T-helper 1 cell treated with Interleukin-12 subunit alpha and Interleukin-12 subunit beta and Interleukin-4 antibody, amounts not matched to agents 30 ng/mL and 1 ng/mL, for 36 hours (primary cell): ENCODE measurements at regions not wholly inside any gene's neighbourhood (a gene's known extent, or its start where the extent isn't known, plus 50 kb on each side); places are given as distances from the start of the nearest gene placed in this dataset.

Experiments
- intact Hi-C: fragments of 100-400 bp; cut with micrococcal nuclease; formaldehyde crosslinking; loops from one replicate; pipeline ENCODE4 v1.15.1; 2024

DNA sequence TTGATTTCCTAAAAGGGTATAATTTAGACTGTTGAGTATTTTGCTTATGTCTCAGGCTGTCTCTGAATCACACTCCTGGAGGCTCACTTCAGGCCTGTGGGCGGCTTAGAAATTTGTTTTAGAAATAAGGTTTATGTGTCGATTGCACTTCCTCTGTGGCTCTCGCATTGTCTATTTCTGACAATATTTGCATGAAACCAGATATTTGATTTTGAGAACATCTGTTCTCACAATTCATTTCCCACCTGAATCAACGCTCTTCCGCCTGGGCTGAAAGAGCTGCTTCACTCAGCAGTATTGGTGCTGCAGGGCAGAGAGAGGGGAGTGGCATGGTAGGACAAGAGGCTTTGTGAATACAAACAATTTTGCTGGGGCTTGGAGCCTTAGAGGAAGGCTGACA is 262.0 kb downstream of the ADRA2A start:
- intact Hi-C loops = no loop called here

DNA sequence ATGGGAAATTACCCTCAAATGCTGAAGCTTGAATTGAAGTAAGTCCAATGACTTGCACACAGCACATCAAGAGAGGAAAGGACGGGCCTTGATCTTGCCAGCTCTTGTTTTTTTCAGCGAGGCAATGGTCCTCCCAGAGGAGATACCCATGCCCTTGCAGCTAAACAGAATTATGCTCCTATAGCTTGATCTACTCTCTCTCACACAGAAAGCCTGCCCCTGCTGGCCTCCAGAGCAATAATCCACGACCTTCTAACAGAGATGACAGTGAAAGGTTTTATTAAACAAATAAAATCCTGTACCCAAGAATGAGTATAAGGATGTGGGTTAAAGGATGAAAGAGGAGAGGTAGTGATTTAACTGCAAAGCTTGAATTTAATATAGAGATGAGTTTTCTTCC is 268.0 kb downstream of the ADRA2A start:
- intact Hi-C loops = no loop called here

DNA sequence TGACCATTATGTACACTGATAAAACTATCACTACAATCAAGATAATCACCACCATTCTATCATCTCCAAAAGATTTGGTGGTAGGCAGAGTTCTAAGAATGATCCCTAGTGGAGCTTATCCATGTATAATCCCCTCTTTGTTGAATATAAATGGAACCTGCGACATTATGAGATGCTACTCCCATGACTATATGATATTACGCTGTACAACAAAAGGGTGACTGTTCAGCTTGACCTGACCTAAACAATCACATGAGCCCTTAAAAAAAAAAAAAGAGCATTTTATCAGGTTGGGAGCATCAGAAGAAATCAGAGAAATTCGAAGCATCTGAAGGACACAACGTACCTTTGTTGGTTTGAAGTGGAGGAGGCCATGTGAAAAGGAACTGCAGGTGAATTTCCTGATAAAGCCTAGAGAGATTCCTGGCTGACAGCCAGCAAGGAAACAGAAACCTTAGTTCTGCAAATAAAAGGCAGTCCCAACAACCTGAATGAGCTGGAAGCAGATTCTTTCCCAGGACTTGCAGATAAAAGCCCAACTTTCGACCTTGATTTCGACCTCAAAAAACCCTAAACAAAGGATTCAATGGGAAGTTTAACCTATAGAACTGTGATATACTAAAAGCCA is 270.7 kb downstream of the ADRA2A start:
- intact Hi-C loops = no loop called here

DNA sequence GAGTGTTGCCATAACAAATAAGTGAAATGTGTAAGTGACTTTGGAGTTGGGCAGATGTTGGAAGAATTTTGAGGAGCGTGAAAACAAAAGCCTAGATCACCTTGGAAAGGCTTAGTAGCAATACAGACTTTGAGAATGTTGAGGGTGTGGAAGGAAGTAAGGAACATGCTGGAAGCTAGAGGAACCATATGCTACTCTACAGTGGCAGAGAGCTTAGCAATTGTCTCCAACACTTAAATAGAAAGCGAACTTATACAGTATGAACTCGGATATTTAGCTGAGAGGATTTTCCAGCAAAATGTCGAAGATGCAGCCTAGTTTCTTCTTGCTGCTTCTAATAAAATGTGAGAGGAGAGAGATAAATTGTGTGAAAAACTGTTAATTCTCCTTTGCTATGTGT is 271.2 kb downstream of the ADRA2A start:
- intact Hi-C loops = no loop called here

DNA sequence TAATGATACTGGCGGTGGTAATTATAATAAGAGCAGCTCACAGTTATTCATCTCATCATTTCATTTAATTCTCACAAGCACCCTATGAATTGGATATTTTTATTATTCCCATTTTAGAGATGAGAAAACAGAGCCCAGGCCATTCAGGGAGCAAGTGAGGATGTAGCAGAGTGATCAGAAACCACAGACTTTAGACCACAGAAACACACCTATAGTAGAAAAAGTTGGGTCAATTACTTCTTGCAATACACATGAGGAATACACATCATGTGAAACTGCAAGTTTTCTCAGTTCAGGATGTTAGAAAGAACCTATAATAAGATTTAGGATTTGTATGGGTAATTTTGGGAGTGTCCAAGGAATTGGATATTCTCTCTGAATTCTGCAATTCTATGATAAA is 278.0 kb downstream of the ADRA2A start:
- intact Hi-C loops = no loop called here

DNA sequence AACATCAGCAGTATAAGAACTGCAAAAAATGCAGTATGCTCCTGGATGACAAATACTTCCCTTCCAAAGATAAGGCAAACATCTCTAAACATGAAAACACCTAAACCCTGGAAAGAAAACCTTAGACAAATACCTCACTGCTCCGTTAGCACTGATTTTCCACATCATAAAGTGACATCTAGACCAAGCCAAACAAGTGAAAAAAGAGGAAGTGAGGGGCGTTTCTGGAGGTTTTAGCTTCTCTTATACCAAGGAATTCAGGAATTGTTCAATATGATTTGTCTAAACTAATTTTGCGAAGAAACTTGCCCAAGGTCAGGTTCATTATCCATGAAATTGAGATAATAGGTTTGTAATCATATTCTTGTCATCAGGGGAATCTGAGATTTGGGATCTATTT is 279.7 kb downstream of the ADRA2A start:
- intact Hi-C loops = no loop called here

DNA sequence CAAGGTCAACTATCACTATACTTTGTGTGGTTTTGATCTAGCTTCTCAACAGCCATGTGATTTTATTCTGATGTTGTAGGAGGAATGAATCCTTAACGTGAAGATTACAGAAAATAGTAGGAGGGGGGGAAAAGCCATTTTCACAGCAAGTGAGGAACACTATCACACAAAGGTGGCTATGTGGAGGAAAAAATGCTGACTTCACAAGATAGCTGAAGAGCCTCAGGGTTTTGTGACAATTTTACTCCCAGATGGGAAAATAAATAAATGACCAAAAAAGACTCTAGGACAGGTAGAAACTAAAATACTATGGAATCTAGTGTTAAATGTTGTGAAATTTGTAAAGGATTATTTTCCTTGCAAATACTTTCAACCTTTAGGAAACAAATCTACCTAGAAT is 281.0 kb downstream of the ADRA2A start:
- intact Hi-C loops = no loop called here

DNA sequence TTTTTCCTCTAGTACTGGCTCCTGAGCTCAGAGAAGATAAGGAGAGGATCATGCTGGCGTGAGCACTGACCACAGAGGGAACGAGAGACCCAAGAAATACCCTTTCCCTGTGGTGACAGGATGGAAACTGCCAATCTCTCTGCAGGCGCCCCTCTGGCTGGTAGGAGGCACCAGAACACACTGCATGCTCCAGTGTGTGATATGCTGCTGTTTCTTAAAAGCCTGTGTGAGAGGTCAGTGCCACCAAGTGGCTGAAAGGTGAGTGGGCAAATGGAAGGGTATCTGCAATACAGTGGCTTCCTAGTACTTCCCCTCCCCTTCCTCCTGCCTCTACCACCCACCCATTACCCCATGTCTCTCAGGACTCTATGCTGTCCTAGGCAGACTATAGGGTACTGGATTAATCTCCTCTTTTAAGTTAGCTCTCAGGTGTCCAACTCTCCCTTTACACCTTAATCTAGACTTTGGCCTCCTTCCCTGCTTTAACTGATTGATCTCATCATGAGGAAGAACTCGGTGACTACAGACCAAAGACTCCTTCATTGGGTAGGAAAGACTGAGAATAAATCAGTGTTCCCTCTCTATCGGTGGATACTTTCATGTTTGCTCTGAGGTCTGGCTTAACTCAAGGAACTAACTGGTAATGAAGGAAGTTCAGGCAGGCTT is 283.6 kb downstream of the ADRA2A start:
- intact Hi-C loops = loop anchor here (2.0 kb wide), 1 partner anchor 750 kb away; no protein-coding TSS in a partner anchor

DNA sequence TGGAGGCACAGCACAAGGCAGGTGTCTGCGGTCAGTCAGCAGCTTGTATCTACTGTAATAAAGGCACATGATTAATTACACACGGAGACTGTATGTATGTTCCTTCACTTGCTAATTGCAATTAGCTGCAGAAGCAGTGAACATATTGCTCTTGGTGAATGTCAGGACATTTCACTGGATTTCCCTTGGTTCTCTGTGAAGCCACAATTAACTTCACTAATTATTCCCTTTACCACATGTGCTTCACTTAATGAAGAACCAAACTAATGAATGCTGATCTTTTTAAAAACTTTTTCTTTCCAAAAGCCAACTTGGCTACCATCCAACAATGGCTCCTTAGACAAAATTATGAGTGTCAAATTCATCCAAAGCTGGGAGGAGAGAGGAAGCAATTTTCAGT is 290.7 kb downstream of the ADRA2A start:
- intact Hi-C loops = no loop called here

DNA sequence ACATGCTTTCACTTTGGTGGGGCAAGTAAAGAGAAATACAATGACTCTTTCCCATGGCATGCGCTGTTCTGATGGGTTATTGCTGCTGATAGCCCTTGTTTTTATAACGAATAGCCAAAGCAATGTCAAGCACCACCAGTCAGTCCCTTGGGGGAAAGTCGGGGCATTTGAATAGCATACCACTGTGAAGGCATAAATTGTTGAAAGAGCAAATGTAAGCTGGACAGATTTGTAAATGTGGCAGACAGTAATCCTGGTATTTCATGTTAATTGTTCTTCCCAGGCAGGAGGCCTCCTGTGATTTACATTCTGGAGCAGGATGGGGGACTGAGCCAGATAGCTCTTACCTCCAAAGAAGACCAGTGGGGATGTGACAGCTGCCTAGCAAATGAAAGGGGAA is 293.3 kb downstream of the ADRA2A start:
- intact Hi-C loops = no loop called here

DNA sequence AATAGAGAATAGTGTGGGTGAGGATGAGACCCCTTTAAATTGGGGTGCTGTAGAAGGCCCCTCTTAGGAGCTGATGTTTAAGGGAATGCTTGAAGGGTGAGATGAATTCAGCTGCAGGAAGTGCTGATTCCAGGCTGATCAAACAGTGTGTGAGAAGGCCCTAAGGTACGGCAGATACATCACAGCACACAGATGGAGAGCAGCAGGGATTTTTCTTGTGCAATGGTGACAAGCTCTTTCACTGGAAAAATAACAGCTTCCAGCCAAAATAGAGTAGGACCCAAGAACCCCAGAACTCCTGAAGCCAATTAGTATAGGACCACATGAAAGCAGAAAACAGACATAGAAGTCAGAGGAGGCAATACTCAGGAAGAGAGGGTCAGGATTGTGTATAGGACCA is 296.9 kb downstream of the ADRA2A start:
- intact Hi-C loops = no loop called here

DNA sequence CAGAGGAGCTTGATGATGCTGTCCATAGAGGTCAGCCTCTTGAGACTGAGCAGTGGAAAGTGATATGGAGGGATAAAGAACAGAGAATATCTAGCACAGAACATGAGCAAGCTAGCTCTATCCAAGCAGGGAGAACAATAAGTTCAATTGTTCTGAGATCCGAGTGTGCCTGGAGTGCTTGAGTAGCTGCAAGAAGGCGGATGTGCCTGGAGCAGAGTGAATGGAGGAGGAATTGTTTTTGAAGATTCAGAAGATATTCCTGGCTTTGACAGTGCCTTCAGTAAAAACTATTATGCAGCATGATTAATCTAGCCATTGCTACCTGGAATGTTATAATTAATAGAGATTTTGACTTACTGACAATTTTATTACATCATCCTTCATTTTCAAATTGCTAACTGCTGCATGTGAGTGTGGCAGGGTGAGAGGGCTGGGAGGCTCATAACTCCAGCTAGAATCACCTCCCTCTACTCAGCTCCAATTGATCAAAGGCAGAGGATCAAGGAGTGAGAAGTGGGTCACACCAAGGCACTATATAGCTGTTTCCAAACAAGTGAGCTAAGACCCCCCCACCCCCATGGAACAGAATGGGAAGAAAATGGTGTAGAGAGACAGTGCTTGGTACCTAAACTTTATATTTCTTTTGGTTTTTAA is 302.8 kb downstream of the ADRA2A start:
- intact Hi-C loops = no loop called here

DNA sequence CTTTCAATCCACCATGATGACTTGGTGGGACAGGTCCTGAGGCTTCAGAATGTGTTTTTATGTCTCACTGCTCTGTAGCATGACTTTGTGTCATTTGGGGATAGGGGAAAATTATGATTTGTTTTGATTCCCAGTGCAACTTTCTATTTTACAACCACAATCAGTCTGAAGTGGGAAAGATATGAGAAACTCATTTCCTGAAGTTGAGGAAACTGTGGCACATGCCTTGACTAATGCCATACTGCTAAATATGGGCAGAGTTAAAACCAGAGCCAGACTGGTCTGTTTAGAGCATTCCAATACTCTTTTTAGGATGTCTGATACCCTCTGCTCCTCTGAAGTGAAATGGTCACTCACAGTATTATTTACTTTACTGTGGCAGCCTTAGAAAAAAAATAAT is 307.7 kb downstream of the ADRA2A start:
- intact Hi-C loops = no loop called here

DNA sequence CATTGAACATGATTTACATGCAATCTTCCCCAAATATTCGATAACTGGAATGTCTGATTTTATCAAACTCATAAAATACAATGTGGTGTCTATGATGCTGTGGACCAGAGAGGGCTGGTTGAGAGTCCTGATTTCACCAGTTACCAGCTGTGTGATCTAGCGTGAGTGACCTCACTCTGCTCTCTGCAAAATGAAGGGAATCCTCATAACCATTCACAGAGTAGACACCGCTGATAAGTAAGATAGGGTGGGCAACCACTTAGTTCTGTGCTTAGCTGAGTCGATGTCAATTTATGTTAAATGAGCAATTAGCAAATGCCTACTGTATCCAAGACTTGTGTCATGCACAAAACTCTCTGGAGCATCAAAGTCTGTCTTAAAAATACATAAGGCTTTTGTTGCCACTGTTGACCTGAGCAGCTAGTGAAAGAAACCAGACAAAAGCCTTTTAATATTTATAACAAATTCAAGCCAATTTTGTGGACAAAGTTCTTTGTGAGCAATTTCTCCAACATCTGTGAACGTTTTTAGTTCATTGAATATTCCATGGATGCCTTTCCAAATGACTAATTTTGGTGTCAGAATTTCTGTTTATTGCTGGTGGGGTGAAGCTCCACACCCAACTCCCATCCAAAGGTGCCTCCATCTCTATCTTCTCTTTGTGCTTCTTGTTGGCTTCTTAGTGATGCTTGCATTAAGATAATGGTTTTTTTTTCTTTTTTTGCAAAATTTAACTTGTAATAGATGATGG is 314.2 kb downstream of the ADRA2A start:
- intact Hi-C loops = no loop called here

DNA sequence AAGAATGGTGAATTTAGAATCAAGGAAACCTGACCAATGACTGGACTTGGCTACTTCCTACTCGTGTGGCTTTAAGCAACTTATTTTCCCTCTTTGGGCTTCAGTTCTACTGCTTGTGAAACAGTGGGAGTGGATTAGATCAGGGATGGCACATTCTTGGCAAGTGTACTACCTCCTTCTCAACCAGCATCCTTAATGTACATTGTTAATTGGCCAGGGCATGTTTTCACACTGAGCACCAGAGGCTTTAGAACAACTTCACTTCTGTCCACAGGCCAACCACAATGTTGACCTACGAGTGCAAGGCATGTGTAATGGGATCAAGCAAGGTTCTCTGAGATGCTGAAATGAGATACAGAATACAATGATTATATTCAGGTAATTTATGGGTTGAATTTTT is 315.3 kb downstream of the ADRA2A start:
- intact Hi-C loops = no loop called here

DNA sequence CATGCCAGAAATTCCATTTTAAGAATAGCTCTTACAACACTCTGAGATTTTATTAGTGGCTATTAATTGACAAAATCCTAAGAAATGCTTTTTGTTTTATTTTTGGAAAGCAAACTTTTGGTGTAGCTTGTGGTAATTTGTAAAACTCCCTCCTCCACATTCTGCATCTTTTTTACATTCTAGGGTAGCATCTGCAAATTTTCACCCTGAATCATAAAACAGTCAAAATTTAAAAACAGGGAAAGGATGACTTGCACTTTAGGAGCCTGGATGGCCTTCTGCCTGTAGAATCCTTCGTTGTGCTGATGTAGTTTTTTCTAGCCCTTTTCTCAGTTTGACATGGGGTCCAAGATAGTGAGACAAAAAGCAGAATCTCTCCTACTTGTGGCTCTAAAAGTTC is 316.1 kb downstream of the ADRA2A start:
- intact Hi-C loops = no loop called here

DNA sequence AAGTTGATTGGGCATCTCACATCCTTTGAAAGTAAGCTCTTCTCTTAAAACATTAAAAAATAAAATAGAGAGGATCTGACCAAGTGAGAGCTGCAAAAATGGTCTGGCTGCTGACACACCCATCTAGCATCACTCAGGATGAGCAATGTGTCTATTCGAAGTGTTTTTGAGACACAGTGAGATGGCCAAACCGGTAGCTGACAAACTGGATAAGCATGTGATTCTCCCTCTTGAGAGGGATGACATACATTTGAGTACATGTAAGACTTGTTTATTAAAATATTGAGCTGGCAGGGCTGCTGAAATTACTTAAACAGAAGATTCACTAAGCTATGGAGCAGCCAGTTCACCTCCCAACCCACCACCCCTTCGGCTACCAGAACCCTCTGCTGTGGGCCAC is 333.9 kb downstream of the ADRA2A start:
- intact Hi-C loops = no loop called here

DNA sequence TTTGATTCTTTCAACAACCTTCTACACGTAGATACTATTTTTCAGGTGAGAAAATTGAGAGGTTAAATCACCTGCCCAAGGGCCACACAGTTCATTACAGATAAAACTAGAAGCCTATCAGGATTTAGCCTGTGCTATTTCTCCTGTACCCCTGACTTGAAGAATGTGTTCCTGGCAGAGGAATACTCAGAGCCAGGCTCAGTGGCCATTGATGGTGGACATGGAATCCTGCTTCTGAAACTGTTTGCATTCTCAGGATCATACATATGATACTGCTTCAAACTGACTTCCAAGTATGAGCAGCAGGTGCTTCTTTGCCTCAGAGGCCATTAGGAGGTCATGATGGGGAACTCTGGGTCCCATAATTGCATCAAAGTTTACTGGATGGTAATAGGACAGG is 348.6 kb downstream of the ADRA2A start:
- intact Hi-C loops = no loop called here

DNA sequence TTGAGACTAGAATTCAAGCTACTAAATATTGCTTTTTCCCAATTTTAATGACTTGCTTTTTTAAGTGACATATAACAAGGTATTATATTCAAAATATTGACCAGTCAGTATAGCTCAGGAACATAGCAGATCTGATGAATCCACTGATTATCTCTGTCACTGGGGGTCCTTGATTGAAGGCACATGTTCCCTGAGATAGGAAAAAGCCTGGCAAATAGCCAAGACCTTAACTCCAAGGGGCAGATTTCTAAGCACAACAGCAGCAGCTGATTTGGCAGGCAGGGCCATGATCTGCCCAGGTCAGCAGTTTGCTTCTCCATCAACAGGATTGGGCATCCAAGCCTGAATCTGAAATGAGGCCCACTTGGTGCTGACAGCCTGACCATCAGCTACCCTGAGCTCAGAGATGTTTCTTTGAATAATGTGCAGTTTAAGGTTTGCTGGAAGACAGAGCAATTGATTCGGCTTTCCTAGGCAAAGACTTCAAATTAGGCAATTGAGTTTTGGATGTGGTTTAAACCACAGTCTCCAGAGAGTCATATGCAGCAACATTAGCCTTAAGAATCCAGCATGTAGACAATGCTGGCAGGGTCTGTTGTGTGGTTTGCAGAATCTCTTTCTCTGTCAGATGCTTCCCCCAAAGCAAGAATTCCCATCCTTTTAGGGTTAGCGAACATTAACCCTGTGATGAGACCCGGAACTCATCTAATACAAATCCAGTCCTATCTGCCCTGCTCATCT is 352.6 kb downstream of the ADRA2A start:
- intact Hi-C loops = no loop called here

DNA sequence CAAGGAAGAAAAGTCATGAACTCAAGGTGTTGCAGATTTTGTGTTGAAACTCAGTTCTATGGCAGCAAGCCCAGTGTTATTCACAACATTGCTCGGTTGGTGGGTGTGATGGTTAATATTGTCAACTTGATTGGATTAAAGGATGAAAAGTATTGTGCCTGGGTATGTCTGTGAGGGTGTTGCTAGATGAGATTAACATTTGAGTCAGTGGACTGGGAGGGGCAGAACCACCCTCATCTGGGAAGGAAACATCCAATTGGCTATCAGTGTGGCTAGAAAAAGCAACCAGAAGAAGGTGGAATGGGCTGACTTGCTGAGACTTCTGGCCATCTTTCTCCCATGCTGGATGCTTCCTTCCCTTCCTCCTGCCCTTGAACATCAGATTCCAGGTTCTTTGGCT is 353.2 kb downstream of the ADRA2A start:
- intact Hi-C loops = no loop called here

DNA sequence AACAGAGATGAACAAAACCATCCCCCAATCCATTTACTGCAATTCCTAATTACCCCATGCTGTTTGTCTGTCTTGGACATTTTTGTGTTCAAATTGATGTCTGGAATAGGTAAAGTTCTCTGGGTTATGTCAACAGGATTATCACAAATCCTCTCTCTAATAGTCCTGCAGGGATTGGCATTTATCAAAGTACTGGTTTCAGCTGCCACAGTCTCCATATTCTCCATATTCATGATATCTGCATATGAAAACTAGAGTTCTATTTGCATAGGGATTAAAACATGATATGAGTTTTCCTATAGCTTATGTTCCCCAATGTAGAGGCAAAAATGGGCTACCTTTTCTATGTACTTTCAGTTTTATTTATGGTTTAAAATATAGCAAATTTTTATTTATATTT is 355.8 kb downstream of the ADRA2A start:
- intact Hi-C loops = no loop called here

DNA sequence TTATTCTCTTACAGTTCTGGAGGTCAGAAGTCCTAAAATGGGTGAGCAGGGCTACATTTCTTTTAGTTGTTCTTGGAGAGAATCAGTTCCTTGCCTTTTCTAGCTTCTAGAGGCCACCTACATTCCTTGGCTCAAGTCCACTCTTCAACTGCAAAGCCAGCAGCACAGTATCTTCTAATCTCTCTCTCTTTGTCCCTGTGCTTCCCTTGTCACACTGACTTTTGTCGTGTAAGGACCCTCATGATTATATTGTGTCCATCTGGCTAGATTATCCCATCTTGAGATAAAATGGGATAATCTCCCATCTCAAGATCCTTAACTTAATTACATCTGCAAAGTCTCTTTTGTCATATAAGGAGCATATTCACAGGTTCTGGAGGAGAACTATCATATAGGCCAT is 359.0 kb downstream of the ADRA2A start:
- intact Hi-C loops = no loop called here
